GM18502 (cell line): ENCODE measurements at regions not wholly inside any gene's neighbourhood (a gene's known extent, or its start where the extent isn't known, plus 50 kb on each side); places are given as distances from the start of the nearest gene placed in this dataset.

Source experiments
- ATAC-seq: cut with Tn5 transposase; IDR thresholded peaks from one replicate; pipeline ENCODE4 v1.9.1; 2021; ENCODE audit warnings: mild to moderate bottlenecking; ENCODE audit not compliant: unreplicated experiment, poor library complexity

DNA sequence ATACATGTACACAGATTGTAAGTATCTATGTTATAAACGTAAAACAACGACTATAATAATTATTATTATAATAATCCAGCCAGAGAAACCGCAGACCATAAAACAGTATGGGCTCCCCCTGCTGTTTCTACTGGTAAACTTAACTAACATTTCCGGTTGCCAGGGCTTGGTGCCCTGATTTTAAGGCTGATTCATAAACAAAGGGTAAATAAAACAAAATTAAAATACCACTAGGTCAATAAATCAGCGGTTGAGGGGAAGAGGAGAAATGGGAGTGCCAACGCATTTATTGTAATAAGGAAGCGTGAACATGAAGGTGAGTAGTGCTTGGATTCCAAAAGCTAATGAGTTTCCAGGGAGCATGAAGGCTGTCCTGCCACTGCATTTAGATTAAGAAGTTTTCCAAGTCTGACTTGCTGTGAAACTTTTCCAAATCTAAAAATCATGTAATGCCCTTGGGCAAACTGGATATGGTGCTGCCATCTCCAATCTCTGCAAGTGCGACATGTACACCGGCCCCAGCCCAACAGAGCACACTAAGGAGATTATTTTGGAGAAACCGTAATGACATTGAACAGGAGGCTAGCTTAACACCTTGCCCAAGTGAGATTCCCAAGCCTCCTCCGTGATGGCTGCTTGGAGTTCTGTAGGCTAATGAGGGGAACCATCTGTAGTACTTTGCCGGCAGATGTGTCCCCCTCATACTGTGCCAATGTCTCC lies 50.7 kb upstream of the HNRNPA3 start:
- ATAC-seq, result no peak
